SK-N-SH treated with all-trans-retinoic acid at 6 μM for 48 hours (cell line): ENCODE measurements at regions not wholly inside any gene's neighbourhood (a gene's known extent, or its start where the extent isn't known, plus 50 kb on each side); places are given as distances from the start of the nearest gene placed in this dataset.

Source experiments
- BACH2 ChIP-seq: fragments of 250-450 bp; sonication (Bioruptor Pico); IDR thresholded peaks from 2 replicates; pipeline ENCODE4 v1.9.0; 2021; ENCODE audit warnings: mild to moderate bottlenecking, borderline replicate concordance
- ISL1 ChIP-seq: fragments of 250-450 bp; sonication (Bioruptor Pico); IDR thresholded peaks from 2 replicates; pipeline ENCODE4 v2.1.2; 2022; ENCODE audit warnings: mild to moderate bottlenecking, moderate library complexity
- PATZ1 ChIP-seq: fragments of 250-450 bp; sonication (Bioruptor Pico); IDR thresholded peaks from 2 replicates; pipeline ENCODE4 v1.8.0; 2020; ENCODE audit warnings: mild to moderate bottlenecking, moderate library complexity, borderline replicate concordance
- POU6F1 ChIP-seq: fragments of 250-450 bp; sonication (Bioruptor Pico); IDR thresholded peaks from 2 replicates; pipeline ENCODE4 v1.8.0; 2021; ENCODE audit warnings: low read depth, mild to moderate bottlenecking, moderate library complexity, borderline replicate concordance
- TSHZ2 ChIP-seq: fragments of 250-450 bp; sonication (Bioruptor Pico); IDR thresholded peaks from 2 replicates; pipeline ENCODE4 v1.5.0; 2020; ENCODE audit warnings: mild to moderate bottlenecking, moderate library complexity
- ZFP3 ChIP-seq: fragments of 250-450 bp; sonication (Bioruptor Pico); IDR thresholded peaks from 2 replicates; pipeline ENCODE4 v1.5.0; 2020; ENCODE audit warnings: mild to moderate bottlenecking, moderate library complexity
- ZFP30 ChIP-seq: fragments of 450-650 bp; formaldehyde crosslinking; IDR thresholded peaks from 2 replicates; pipeline ENCODE4 v1.5.0; 2022; ENCODE audit warnings: mild to moderate bottlenecking, moderate library complexity
- TF ChIP-seq, protein P1 (sequence below): fragments of 250-450 bp; sonication (Bioruptor Pico); IDR thresholded peaks from 2 replicates; pipeline ENCODE4 v1.5.1; 2020; ENCODE audit warnings: low read depth, mild to moderate bottlenecking, moderate library complexity
- TF ChIP-seq, protein P2 (sequence below): fragments of 250-450 bp; sonication (Bioruptor Pico); IDR thresholded peaks from 2 replicates; pipeline ENCODE4 v1.5.1; 2021; ENCODE audit warnings: mild to moderate bottlenecking, moderate library complexity

GRCh38 chrX:40201329-40201885 is 103.6 kb upstream of the BCOR start:
- no peak for TF ChIP-seq ISL1 (CRISPR knock-in tag)
- TF ChIP-seq TSHZ2 (CRISPR knock-in tag): no peak
- TF ChIP-seq, protein P1, sequence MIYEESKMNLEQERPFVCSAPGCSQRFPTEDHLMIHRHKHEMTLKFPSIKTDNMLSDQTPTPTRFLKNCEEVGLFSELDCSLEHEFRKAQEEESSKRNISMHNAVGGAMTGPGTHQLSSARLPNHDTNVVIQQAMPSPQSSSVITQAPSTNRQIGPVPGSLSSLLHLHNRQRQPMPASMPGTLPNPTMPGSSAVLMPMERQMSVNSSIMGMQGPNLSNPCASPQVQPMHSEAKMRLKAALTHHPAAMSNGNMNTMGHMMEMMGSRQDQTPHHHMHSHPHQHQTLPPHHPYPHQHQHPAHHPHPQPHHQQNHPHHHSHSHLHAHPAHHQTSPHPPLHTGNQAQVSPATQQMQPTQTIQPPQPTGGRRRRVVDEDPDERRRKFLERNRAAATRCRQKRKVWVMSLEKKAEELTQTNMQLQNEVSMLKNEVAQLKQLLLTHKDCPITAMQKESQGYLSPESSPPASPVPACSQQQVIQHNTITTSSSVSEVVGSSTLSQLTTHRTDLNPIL (CRISPR knock-in tag): no peak
- no peak for TF ChIP-seq POU6F1
- no peak for TF ChIP-seq ZFP30 (CRISPR knock-in tag)
- TF ChIP-seq, protein P2, sequence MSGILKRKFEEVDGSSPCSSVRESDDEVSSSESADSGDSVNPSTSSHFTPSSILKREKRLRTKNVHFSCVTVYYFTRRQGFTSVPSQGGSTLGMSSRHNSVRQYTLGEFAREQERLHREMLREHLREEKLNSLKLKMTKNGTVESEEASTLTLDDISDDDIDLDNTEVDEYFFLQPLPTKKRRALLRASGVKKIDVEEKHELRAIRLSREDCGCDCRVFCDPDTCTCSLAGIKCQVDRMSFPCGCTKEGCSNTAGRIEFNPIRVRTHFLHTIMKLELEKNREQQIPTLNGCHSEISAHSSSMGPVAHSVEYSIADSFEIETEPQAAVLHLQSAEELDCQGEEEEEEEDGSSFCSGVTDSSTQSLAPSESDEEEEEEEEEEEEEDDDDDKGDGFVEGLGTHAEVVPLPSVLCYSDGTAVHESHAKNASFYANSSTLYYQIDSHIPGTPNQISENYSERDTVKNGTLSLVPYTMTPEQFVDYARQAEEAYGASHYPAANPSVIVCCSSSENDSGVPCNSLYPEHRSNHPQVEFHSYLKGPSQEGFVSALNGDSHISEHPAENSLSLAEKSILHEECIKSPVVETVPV (CRISPR knock-in tag): no peak
- TF ChIP-seq BACH2: no peak
- TF ChIP-seq ZFP3 (CRISPR knock-in tag): no peak
- no peak for TF ChIP-seq PATZ1
